ENCODE measurements at regions not wholly inside any gene's neighbourhood (a gene's known extent, or its start where the extent isn't known, plus 50 kb on each side); places are given as distances from the start of the nearest gene placed in this dataset.
"Not testable (repeated sequence)": the region's sequence is repeated elsewhere in the genome, so short reads cannot be mapped to it uniquely, and the experiment has no call there.

GRCh38 chr2:34215174-34215573 is 616.1 kb upstream of the FAM98A start:
- Mint-ChIP-seq H3K27me3 (no peaks in the 10 kb centered on the region), H3K4me3 (no peak overlapping the region), H3K4me1 (no peaks in the 10 kb centered on the region), H3K27ac (no peak overlapping the region), H3K9me3 (peaks cover 27% of the 10 kb centered on the region), H3K36me3 (ENCODE audit: low read depth) (no peaks in the 10 kb centered on the region)
- no peak for DNase-seq
- no peak for ATAC-seq

GRCh38 chr2:34210382-34210781 is 611.3 kb upstream of the FAM98A start:
- H3K36me3 Mint-ChIP-seq (ENCODE audit: low read depth); DNase-seq; H3K27me3 Mint-ChIP-seq; H3K27ac Mint-ChIP-seq; ATAC-seq; H3K4me1 Mint-ChIP-seq; H3K4me3 Mint-ChIP-seq: not testable (repeated sequence)
- peaks cover 53% of the 10 kb centered on the region for H3K9me3 Mint-ChIP-seq

GRCh38 chr2:34204560-34204959 is 605.5 kb upstream of the FAM98A start:
- ATAC-seq (no peak), DNase-seq (no peak)
- Mint-ChIP-seq H3K27me3 (no peaks in the 10 kb centered on the region), H3K27ac (no peak overlapping the region), H3K9me3 (peaks cover 23% of the 10 kb centered on the region), H3K4me3 (no peak overlapping the region), H3K36me3 (ENCODE audit: low read depth) (no peaks in the 10 kb centered on the region), H3K4me1 (no peaks in the 10 kb centered on the region)

GRCh38 chr2:34201099-34201498 is 602.0 kb upstream of the FAM98A start:
- H3K4me3 Mint-ChIP-seq = no peak overlapping the region

GRCh38 chr2:34199971-34200370 is 600.9 kb upstream of the FAM98A start:
- Mint-ChIP-seq H3K36me3 (ENCODE audit: low read depth) (no peaks in the 10 kb centered on the region), H3K9me3 (peaks cover 4% of the 10 kb centered on the region), H3K27me3 (no peaks in the 10 kb centered on the region), H3K4me1 (no peaks in the 10 kb centered on the region), H3K27ac (no peak overlapping the region), H3K4me3 (no peak overlapping the region)
- ATAC-seq (no peak), DNase-seq (no peak)

More at GRCh38 chr2:34201099-34201498, 602.0 kb upstream of the FAM98A start:
- no peaks in the 10 kb centered on the region for H3K4me1 Mint-ChIP-seq
- peaks cover 7% of the 10 kb centered on the region for H3K9me3 Mint-ChIP-seq
- no peak for DNase-seq
- no peaks in the 10 kb centered on the region for H3K27me3 Mint-ChIP-seq
- no peak for ATAC-seq
- H3K36me3 Mint-ChIP-seq (ENCODE audit: low read depth) = no peaks in the 10 kb centered on the region
- no peak overlapping the region for H3K27ac Mint-ChIP-seq

- Mint-ChIP-seq H3K27me3 (no peaks in the 10 kb centered on the region), H3K27ac (no peak overlapping the region), H3K9me3 (peaks cover 3% of the 10 kb centered on the region), H3K36me3 (ENCODE audit: low read depth) (no peaks in the 10 kb centered on the region), H3K4me1 (no peaks in the 10 kb centered on the region), H3K4me3 (no peak overlapping the region)
- ATAC-seq (no peak), DNase-seq (no peak)
Observed at GRCh38 chr2:34193164-34193563, 594.1 kb upstream of the FAM98A start.

DNA sequence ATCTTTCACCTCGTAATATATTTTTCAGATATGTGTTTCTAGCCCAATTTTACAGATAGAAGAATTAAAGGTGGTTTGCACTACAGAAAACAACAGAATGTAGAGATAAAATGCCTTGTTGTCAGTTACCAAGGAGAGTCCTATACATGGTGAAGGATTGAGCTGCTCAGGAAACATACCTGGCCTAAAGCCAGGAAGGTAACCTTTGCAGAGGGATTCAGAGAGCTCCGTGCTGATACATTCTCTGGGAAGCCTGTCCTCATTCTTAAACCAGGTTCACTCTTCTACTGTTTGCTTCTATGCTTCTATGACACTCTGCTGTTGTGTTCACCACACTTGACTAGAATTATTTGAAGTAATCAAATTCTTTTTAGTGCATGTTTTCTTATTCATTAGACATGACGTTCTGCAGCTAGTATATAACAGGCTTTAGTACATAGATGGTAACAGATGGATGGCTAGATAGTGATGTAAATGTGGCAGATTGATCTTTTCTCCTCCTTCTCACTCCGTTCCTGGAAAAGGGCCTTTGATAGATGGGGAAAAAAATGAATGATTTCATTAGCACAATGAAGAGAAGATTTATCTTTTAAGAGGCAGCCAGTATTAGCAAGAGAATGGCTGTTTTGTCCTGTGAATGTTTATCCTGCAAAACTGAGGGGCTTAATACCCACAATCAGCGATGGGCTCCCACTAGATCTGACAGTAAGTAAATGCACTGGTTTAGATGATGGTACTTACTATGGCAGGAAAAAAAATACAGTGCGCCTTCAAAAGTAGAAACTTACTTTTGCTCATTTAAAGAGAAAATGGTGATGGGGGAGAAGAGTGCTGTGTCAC is 589.6 kb upstream of the FAM98A start:
- peaks cover 8% of the 10 kb centered on the region for H3K9me3 Mint-ChIP-seq
- no peak overlapping the region for H3K4me3 Mint-ChIP-seq
- H3K27ac Mint-ChIP-seq = no peak overlapping the region

DNA sequence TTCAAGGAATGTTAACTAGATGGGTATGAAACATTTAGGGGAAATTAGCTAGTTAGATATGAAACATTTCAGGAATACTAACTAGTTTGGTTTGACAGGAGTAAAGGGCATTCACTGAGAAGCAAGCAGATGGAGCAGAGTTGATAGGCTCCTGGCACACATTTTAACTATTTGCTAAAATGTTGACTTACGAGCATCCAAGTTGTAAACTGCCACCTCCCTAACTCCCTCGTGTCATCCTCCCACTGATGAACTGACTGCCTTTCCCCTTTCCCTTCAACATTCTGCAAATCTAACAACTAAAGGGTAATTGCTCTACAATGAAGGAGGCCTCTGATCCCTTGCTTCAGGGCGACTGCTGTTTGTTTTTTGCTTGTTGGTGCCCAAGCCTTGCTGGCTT is 580.4 kb upstream of the FAM98A start:
- no peak for ATAC-seq
- no peak overlapping the region for H3K27ac Mint-ChIP-seq
- no peaks in the 10 kb centered on the region for H3K36me3 Mint-ChIP-seq (ENCODE audit: low read depth)
- DNase-seq = no peak
- no peaks in the 10 kb centered on the region for H3K4me1 Mint-ChIP-seq
- no peak overlapping the region for H3K4me3 Mint-ChIP-seq
- peaks cover 7% of the 10 kb centered on the region for H3K9me3 Mint-ChIP-seq
- no peaks in the 10 kb centered on the region for H3K27me3 Mint-ChIP-seq

More for the DNA sequence above, 589.6 kb upstream of the FAM98A start:
- Mint-ChIP-seq H3K4me1 (no peaks in the 10 kb centered on the region), H3K27me3 (no peaks in the 10 kb centered on the region), H3K36me3 (ENCODE audit: low read depth) (no peaks in the 10 kb centered on the region)
- ATAC-seq (no peak), DNase-seq (no peak)

- H3K27me3 Mint-ChIP-seq = no peaks in the 10 kb centered on the region
- no peaks in the 10 kb centered on the region for H3K4me1 Mint-ChIP-seq
- DNase-seq (no peak), ATAC-seq (no peak)
- peaks cover 4% of the 10 kb centered on the region for H3K9me3 Mint-ChIP-seq
- H3K27ac Mint-ChIP-seq = no peak overlapping the region
- H3K36me3 Mint-ChIP-seq (ENCODE audit: low read depth) = no peaks in the 10 kb centered on the region
- no peak overlapping the region for H3K4me3 Mint-ChIP-seq
Observed at GRCh38 chr2:34178482-34178881, 579.4 kb upstream of the FAM98A start.

DNA sequence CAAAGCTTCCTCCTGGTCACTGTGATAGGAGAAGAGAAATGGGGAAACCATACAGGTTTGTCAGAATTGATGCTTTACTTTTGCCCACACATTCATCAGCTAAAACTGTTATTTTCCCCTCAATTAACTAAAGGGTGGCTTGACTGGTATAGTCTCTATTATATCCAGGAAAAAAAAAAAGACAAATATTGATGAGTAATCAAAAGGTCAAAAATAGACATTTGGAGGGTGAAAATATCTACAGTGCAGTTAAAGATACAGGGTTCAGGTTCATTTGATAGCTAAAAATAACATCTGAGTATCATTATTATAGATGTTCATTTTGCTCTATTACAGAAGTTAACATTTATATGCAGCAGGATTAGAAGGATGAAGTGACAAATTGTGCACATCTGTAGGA is 577.6 kb upstream of the FAM98A start:
- Mint-ChIP-seq H3K4me3 (no peak overlapping the region), H3K9me3 (peaks cover 4% of the 10 kb centered on the region), H3K36me3 (ENCODE audit: low read depth) (no peaks in the 10 kb centered on the region), H3K27me3 (no peaks in the 10 kb centered on the region), H3K4me1 (no peaks in the 10 kb centered on the region), H3K27ac (no peak overlapping the region)
- ATAC-seq = no peak
- DNase-seq = no peak

- peaks cover 9% of the 10 kb centered on the region for H3K9me3 Mint-ChIP-seq
- H3K27me3 Mint-ChIP-seq = no peaks in the 10 kb centered on the region
- DNase-seq = no peak
- no peak for ATAC-seq
- H3K36me3 Mint-ChIP-seq (ENCODE audit: low read depth) = no peaks in the 10 kb centered on the region
- H3K4me3 Mint-ChIP-seq = no peak overlapping the region
- no peak overlapping the region for H3K27ac Mint-ChIP-seq
- H3K4me1 Mint-ChIP-seq = no peaks in the 10 kb centered on the region
Observed at GRCh38 chr2:34174506-34174905, 575.4 kb upstream of the FAM98A start.

GRCh38 chr2:34162231-34162630 is 563.1 kb upstream of the FAM98A start:
- H3K27me3 Mint-ChIP-seq = no peaks in the 10 kb centered on the region
- no peaks in the 10 kb centered on the region for H3K36me3 Mint-ChIP-seq (ENCODE audit: low read depth)
- no peaks in the 10 kb centered on the region for H3K9me3 Mint-ChIP-seq
- H3K4me1 Mint-ChIP-seq = no peaks in the 10 kb centered on the region
- no peak overlapping the region for H3K4me3 Mint-ChIP-seq
- ATAC-seq (no peak), DNase-seq (no peak)
- H3K27ac Mint-ChIP-seq = no peak overlapping the region

GRCh38 chr2:34161549-34161948 is 562.5 kb upstream of the FAM98A start:
- Mint-ChIP-seq H3K9me3 (no peaks in the 10 kb centered on the region), H3K27ac (no peak overlapping the region), H3K4me3 (no peak overlapping the region), H3K27me3 (no peaks in the 10 kb centered on the region), H3K4me1 (no peaks in the 10 kb centered on the region), H3K36me3 (ENCODE audit: low read depth) (no peaks in the 10 kb centered on the region)
- DNase-seq (no peak), ATAC-seq (no peak)

DNA sequence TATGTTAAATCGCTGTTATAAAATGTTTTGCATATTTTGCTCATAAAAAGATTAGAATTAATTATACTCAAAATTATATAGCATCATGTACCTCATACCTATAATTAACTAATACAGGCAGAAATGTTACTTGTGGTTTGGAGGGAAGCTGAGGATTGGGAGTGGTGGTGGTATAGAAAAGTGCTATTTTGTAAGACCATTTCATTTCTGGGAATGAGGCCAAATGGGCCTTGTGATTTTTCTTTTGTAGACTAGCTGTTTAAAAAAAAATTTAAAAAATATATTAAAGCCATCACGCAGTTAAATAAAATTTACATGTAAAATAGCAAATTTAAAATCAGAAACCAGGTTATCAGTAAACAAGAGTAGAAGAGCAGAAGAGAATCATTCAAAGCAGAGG is 560.8 kb upstream of the FAM98A start:
- Mint-ChIP-seq H3K9me3 (no peaks in the 10 kb centered on the region), H3K27me3 (no peaks in the 10 kb centered on the region), H3K4me3 (no peak overlapping the region), H3K36me3 (ENCODE audit: low read depth) (no peaks in the 10 kb centered on the region), H3K27ac (no peak overlapping the region), H3K4me1 (no peaks in the 10 kb centered on the region)
- ATAC-seq = no peak
- DNase-seq = no peak

DNA sequence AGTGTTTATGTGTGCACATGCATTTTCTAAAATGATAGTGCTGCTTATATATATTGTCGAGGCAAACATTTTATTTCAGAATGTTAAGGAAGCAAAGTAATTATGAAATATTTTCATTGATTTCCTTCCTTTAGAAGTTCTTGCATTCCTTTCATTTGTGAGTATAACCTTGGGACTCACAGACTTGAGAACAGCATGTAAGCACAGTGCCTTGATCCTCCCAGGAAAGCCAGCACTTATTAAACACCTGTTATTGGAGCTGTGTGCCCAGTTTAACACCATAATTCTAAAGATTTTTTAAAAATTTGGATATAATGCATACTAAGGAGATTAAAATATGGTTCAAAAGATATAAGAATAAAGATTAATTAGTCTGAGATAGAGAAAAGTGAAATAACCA is 554.4 kb upstream of the FAM98A start:
- DNase-seq = no peak
- Mint-ChIP-seq H3K27ac (no peak overlapping the region), H3K4me1 (no peaks in the 10 kb centered on the region), H3K9me3 (no peaks in the 10 kb centered on the region), H3K4me3 (no peak overlapping the region), H3K36me3 (ENCODE audit: low read depth) (no peaks in the 10 kb centered on the region), H3K27me3 (no peaks in the 10 kb centered on the region)
- no peak for ATAC-seq

- Mint-ChIP-seq H3K36me3 (ENCODE audit: low read depth) (no peaks in the 10 kb centered on the region), H3K27me3 (no peaks in the 10 kb centered on the region), H3K9me3 (no peaks in the 10 kb centered on the region), H3K4me1 (no peaks in the 10 kb centered on the region), H3K4me3 (no peak overlapping the region), H3K27ac (no peak overlapping the region)
- ATAC-seq = no peak
- DNase-seq = no peak
Observed at GRCh38 chr2:34147780-34148179, 548.7 kb upstream of the FAM98A start.
